Dendritic cell treated with granulocyte-macrophage colony-stimulating factor and Interleukin-4, amounts not matched to agents 40 ng/mL and 50 ng/mL, for 4 days (primary cell): ENCODE measurements at regions not wholly inside any gene's neighbourhood (a gene's known extent, or its start where the extent isn't known, plus 50 kb on each side); places are given as distances from the start of the nearest gene placed in this dataset.

Source experiments
- H3K27ac Mint-ChIP-seq: one replicate; pipeline ENCODE4 v1.8.0; 2022; ENCODE audit warnings: mild to moderate bottlenecking, mixed read lengths
- H3K27me3 Mint-ChIP-seq: one replicate; pipeline ENCODE4 v1.8.0; 2022; ENCODE audit warnings: mild to moderate bottlenecking, mixed read lengths
- H3K36me3 Mint-ChIP-seq: one replicate; pipeline ENCODE4 v1.8.0; 2022; ENCODE audit warnings: low read depth, mixed read lengths
- H3K4me1 Mint-ChIP-seq: one replicate; pipeline ENCODE4 v1.8.0; 2022; ENCODE audit warnings: low read depth, mixed read lengths
- H3K4me3 Mint-ChIP-seq: one replicate; pipeline ENCODE4 v1.8.0; 2022; ENCODE audit warnings: mild to moderate bottlenecking, moderate library complexity, mixed read lengths
- H3K9me3 Mint-ChIP-seq: one replicate; pipeline ENCODE4 v1.8.0; 2022; ENCODE audit warnings: mixed read lengths
- intact Hi-C: fragments of 100-400 bp; cut with micrococcal nuclease; formaldehyde crosslinking; loops from one replicate; pipeline ENCODE4 v1.15.0; 2022

GRCh38 chr17:14910916-14911315, 354.2 kb downstream of the PMP22 start:
- Mint-ChIP-seq H3K36me3 (no peaks in the 10 kb centered on the region), H3K4me1 (peaks cover 6% of the 10 kb centered on the region), H3K9me3 (peaks cover 7% of the 10 kb centered on the region), H3K27ac (no peak overlapping the region), H3K27me3 (no peaks in the 10 kb centered on the region), H3K4me3 (no peak overlapping the region)
- intact Hi-C loops: no loop called here

- no peak overlapping the region for H3K27ac Mint-ChIP-seq
- H3K27me3 Mint-ChIP-seq: no peaks in the 10 kb centered on the region
- no peak overlapping the region for H3K4me3 Mint-ChIP-seq
- no peaks in the 10 kb centered on the region for H3K9me3 Mint-ChIP-seq
- no peaks in the 10 kb centered on the region for H3K36me3 Mint-ChIP-seq
- H3K4me1 Mint-ChIP-seq: peaks cover 6% of the 10 kb centered on the region
- intact Hi-C loops: no loop called here
Measured at GRCh38 chr17:14904386-14904785, 360.7 kb downstream of the PMP22 start.

- Mint-ChIP-seq H3K36me3 (no peaks in the 10 kb centered on the region), H3K4me1 (peaks cover 6% of the 10 kb centered on the region), H3K4me3 (no peak overlapping the region), H3K27ac (no peak overlapping the region), H3K27me3 (no peaks in the 10 kb centered on the region), H3K9me3 (no peaks in the 10 kb centered on the region)
- intact Hi-C loops: no loop called here
Measured at GRCh38 chr17:14903854-14904253, 361.3 kb downstream of the PMP22 start.

- H3K9me3 Mint-ChIP-seq: peaks cover 7% of the 10 kb centered on the region
- intact Hi-C loops: no loop called here
- H3K4me3 Mint-ChIP-seq: no peak overlapping the region
- H3K36me3 Mint-ChIP-seq: no peaks in the 10 kb centered on the region
- H3K27me3 Mint-ChIP-seq: no peaks in the 10 kb centered on the region
- peaks cover 6% of the 10 kb centered on the region for H3K4me1 Mint-ChIP-seq
- H3K27ac Mint-ChIP-seq: no peak overlapping the region
Measured at GRCh38 chr17:14902803-14903202, 362.3 kb downstream of the PMP22 start.

GRCh38 chr17:14902297-14902696, 362.8 kb downstream of the PMP22 start:
- H3K4me3 Mint-ChIP-seq: no peak overlapping the region
- H3K4me1 Mint-ChIP-seq: peaks cover 3% of the 10 kb centered on the region
- no peaks in the 10 kb centered on the region for H3K36me3 Mint-ChIP-seq
- H3K27me3 Mint-ChIP-seq: no peaks in the 10 kb centered on the region
- intact Hi-C loops: no loop called here
- H3K27ac Mint-ChIP-seq: no peak overlapping the region
- H3K9me3 Mint-ChIP-seq: peaks cover 12% of the 10 kb centered on the region

- Mint-ChIP-seq H3K4me3 (no peak overlapping the region), H3K4me1 (no peaks in the 10 kb centered on the region), H3K27me3 (no peaks in the 10 kb centered on the region), H3K27ac (no peak overlapping the region), H3K9me3 (peaks cover 13% of the 10 kb centered on the region), H3K36me3 (no peaks in the 10 kb centered on the region)
- intact Hi-C loops: no loop called here
Measured at GRCh38 chr17:14901376-14901775, 363.8 kb downstream of the PMP22 start.

- intact Hi-C loops: no loop called here
- Mint-ChIP-seq H3K27me3 (peaks cover 2% of the 10 kb centered on the region), H3K36me3 (no peaks in the 10 kb centered on the region), H3K9me3 (peaks cover 68% of the 10 kb centered on the region), H3K4me1 (no peaks in the 10 kb centered on the region), H3K27ac (no peak overlapping the region), H3K4me3 (no peak overlapping the region)
Measured at GRCh38 chr17:14886200-14886739, 378.9 kb downstream of the PMP22 start.

GRCh38 chr17:14882131-14882530, 383.0 kb downstream of the PMP22 start:
- Mint-ChIP-seq H3K4me1 (no peaks in the 10 kb centered on the region), H3K36me3 (no peaks in the 10 kb centered on the region), H3K27me3 (peaks cover 2% of the 10 kb centered on the region), H3K27ac (no peak overlapping the region), H3K9me3 (peaks cover 52% of the 10 kb centered on the region), H3K4me3 (no peak overlapping the region)
- intact Hi-C loops: no loop called here

- intact Hi-C loops: no loop called here
- Mint-ChIP-seq H3K36me3 (no peaks in the 10 kb centered on the region), H3K27ac (no peak overlapping the region), H3K27me3 (no peaks in the 10 kb centered on the region), H3K4me1 (peaks cover 11% of the 10 kb centered on the region), H3K9me3 (no peaks in the 10 kb centered on the region), H3K4me3 (no peak overlapping the region)
Measured at GRCh38 chr17:14875557-14876412, 389.3 kb downstream of the PMP22 start.

- intact Hi-C loops: no loop called here
- H3K4me3 Mint-ChIP-seq: no peak overlapping the region
- no peaks in the 10 kb centered on the region for H3K9me3 Mint-ChIP-seq
- H3K27ac Mint-ChIP-seq: no peak overlapping the region
- H3K36me3 Mint-ChIP-seq: no peaks in the 10 kb centered on the region
- no peaks in the 10 kb centered on the region for H3K27me3 Mint-ChIP-seq
- H3K4me1 Mint-ChIP-seq: peaks cover 11% of the 10 kb centered on the region
Measured at GRCh38 chr17:14873996-14874395, 391.1 kb downstream of the PMP22 start.

GRCh38 chr17:14873540-14873939, 391.6 kb downstream of the PMP22 start:
- Mint-ChIP-seq H3K4me1 (peaks cover 11% of the 10 kb centered on the region), H3K27ac (no peak overlapping the region), H3K36me3 (no peaks in the 10 kb centered on the region), H3K4me3 (no peak overlapping the region), H3K9me3 (no peaks in the 10 kb centered on the region), H3K27me3 (no peaks in the 10 kb centered on the region)
- intact Hi-C loops: no loop called here

- no peaks in the 10 kb centered on the region for H3K27me3 Mint-ChIP-seq
- no peak overlapping the region for H3K27ac Mint-ChIP-seq
- intact Hi-C loops: no loop called here
- H3K4me1 Mint-ChIP-seq: peaks cover 11% of the 10 kb centered on the region
- H3K9me3 Mint-ChIP-seq: no peaks in the 10 kb centered on the region
- no peak overlapping the region for H3K4me3 Mint-ChIP-seq
- H3K36me3 Mint-ChIP-seq: no peaks in the 10 kb centered on the region
Measured at GRCh38 chr17:14871921-14872320, 393.2 kb downstream of the PMP22 start.

- H3K4me3 Mint-ChIP-seq: no peak overlapping the region
- no peak overlapping the region for H3K27ac Mint-ChIP-seq
- no peaks in the 10 kb centered on the region for H3K4me1 Mint-ChIP-seq
- H3K36me3 Mint-ChIP-seq: no peaks in the 10 kb centered on the region
- H3K9me3 Mint-ChIP-seq: no peaks in the 10 kb centered on the region
- intact Hi-C loops: no loop called here
- no peaks in the 10 kb centered on the region for H3K27me3 Mint-ChIP-seq
Measured at GRCh38 chr17:14866266-14866665, 398.9 kb downstream of the PMP22 start.

- intact Hi-C loops: no loop called here
- no peak overlapping the region for H3K4me3 Mint-ChIP-seq
- H3K4me1 Mint-ChIP-seq: no peaks in the 10 kb centered on the region
- H3K27me3 Mint-ChIP-seq: no peaks in the 10 kb centered on the region
- no peaks in the 10 kb centered on the region for H3K9me3 Mint-ChIP-seq
- H3K36me3 Mint-ChIP-seq: no peaks in the 10 kb centered on the region
- no peak overlapping the region for H3K27ac Mint-ChIP-seq
Measured at GRCh38 chr17:14864127-14864526, 401.0 kb downstream of the PMP22 start.

- H3K27me3 Mint-ChIP-seq: no peaks in the 10 kb centered on the region
- no peak overlapping the region for H3K27ac Mint-ChIP-seq
- no peaks in the 10 kb centered on the region for H3K9me3 Mint-ChIP-seq
- no peaks in the 10 kb centered on the region for H3K36me3 Mint-ChIP-seq
- intact Hi-C loops: no loop called here
- no peaks in the 10 kb centered on the region for H3K4me1 Mint-ChIP-seq
- H3K4me3 Mint-ChIP-seq: no peak overlapping the region
Measured at GRCh38 chr17:14859542-14859941, 405.6 kb downstream of the PMP22 start.
